Stomach (tissue), 8 donors: ENCODE measurements at regions not wholly inside any gene's neighbourhood (a gene's known extent, or its start where the extent isn't known, plus 50 kb on each side); places are given as distances from the start of the nearest gene placed in this dataset.

Source experiments
- DNase-seq, 2 donors: peaks; one replicate each; pipeline versions ENCODE4 v3.0.0 to v3.0.0-alpha.2; 2013 to 2019
- H3K27ac ChIP-seq, 5 donors: fragments of 200-600 bp in 4 of 5; sonication (generic) in 4 of 5; one replicate each; pipeline ENCODE4 v1.5.1; 2013 to 2019; ENCODE audit warnings: mild to moderate bottlenecking in 1 of 5, moderate library complexity in 1 of 5
- H3K27me3 ChIP-seq, 3 donors: fragments of 200-600 bp; sonication (generic); one replicate each; pipeline ENCODE4 v1.5.1; 2017 to 2019; ENCODE audit warnings: mixed run types in 1 of 3
- H3K36me3 ChIP-seq, 4 donors: fragments of 200-600 bp; sonication (generic); 1 replicate in 3 of 4; 2 replicates in 1 of 4; pipeline ENCODE4 v1.5.1; 2016 to 2019
- H3K4me1 ChIP-seq, 4 donors: fragments of 200-600 bp; sonication (generic); one replicate each; pipeline ENCODE4 v1.5.1; 2016 to 2019
- H3K4me3 ChIP-seq, 4 donors: fragments of 200-600 bp; sonication (generic) in 3 of 4; one replicate each; pipeline ENCODE4 v1.5.1; 2016 to 2019; ENCODE audit warnings: mild to moderate bottlenecking in 1 of 4
- H3K9me3 ChIP-seq, 4 donors: fragments of 200-600 bp; sonication (generic); one replicate each; pipeline ENCODE4 v1.5.1; 2016 to 2019
- CTCF ChIP-seq, 7 experiments: fragments of 450-650 bp in 4 of 7; fragments of 200-600 bp in 3 of 7; sonication (generic) in 3 of 7; IDR thresholded peaks; one replicate each; pipeline ENCODE4 v1.5.1; 2016 to 2019; ENCODE audit warnings: antibody characterized with exemption in 7 of 7, control low read depth in 2 of 7, mild to moderate bottlenecking in 1 of 7
- EP300 ChIP-seq: sonication (generic); formaldehyde crosslinking; IDR thresholded peaks from one replicate; pipeline ENCODE4 v1.6.1; 2017; ENCODE audit warnings: antibody characterized with exemption
- POLR2A ChIP-seq, 4 donors: fragments of 450-650 bp; IDR thresholded peaks; one replicate each; pipeline ENCODE4 v1.6.1; 2016; ENCODE audit warnings: antibody characterized with exemption in 4 of 4, control low read depth in 2 of 4, mild to moderate bottlenecking in 1 of 4, moderate library complexity in 1 of 4
- POLR2AphosphoS5 ChIP-seq, 3 donors: sonication (generic); formaldehyde crosslinking; IDR thresholded peaks; one replicate each; pipeline ENCODE4 v1.6.1; 2016; ENCODE audit warnings: antibody characterized with exemption in 3 of 3
- WGBS, 5 donors: extraction: QIAGEN DNeasy Blood & Tissue Kit in 3 of 5; methylation state at CpG; one replicate each; pipeline versions ENCODE4 v1.1.5 to v1.1.7; 2013 to 2018; 5-methylcytosine and 5-hydroxymethylcytosine counted together
- intact Hi-C: fragments of 100-400 bp; cut with DNase I; formaldehyde crosslinking; loops from one replicate; pipeline ENCODE4 v1.15.1; 2023; ENCODE audit warnings: low total_unique reads
- donor health status: healthy with polysubstance abuse.
- donor health status: Bipolar disorder and iron deficiency.
- donor health status: healthy.

- 87 to 95% (median 91%) methylated on average over 2 of the region's 2 CpGs for WGBS, 5 donors
Measured at GRCh38 chr4:62293551-62293950, 1093.4 kb downstream of the ADGRL3 start.

GRCh38 chr4:62292911-62293310 lies 1092.8 kb downstream of the ADGRL3 start:
- Histone ChIP-seq H3K27ac (no peak overlapping the region), H3K36me3 (no peaks in the 10 kb centered on the region), H3K27me3 (no peaks in the 10 kb centered on the region), H3K9me3 (peaks cover 0 to 13% (median 3%) of the 10 kb centered on the region in 4 donors), H3K4me3 (no peak overlapping the region), H3K4me1 (no peaks in the 10 kb centered on the region)
- no peak for DNase-seq
- TF ChIP-seq CTCF (IDR thresholded peaks at IDR 0.05) = no peak
- no peak for TF ChIP-seq POLR2AphosphoS5 (IDR thresholded peaks at IDR 0.05)
- no peak for TF ChIP-seq POLR2A (IDR thresholded peaks at IDR 0.05)
- no peak for TF ChIP-seq EP300
- intact Hi-C loops = no loop called here
- WGBS, 5 donors = 87 to 89% (median 88%) methylated on average over 10 to 14 of the region's 14 CpGs

More at GRCh38 chr4:62293551-62293950, 1093.4 kb downstream of the ADGRL3 start:
- TF ChIP-seq POLR2A (IDR thresholded peaks at IDR 0.05) (no peak), CTCF (IDR thresholded peaks at IDR 0.05) (no peak), POLR2AphosphoS5 (IDR thresholded peaks at IDR 0.05) (no peak), EP300 (no peak)
- Histone ChIP-seq H3K27ac (no peak overlapping the region), H3K36me3 (no peaks in the 10 kb centered on the region), H3K4me3 (no peak overlapping the region), H3K9me3 (peaks cover 0 to 13% (median 3%) of the 10 kb centered on the region in 4 donors), H3K4me1 (no peaks in the 10 kb centered on the region), H3K27me3 (no peaks in the 10 kb centered on the region)
- DNase-seq = no peak
- intact Hi-C loops = no loop called here

GRCh38 chr4:62288808-62289541 lies 1088.8 kb downstream of the ADGRL3 start:
- 48 to 62% (median 55%) methylated on average over 3 of the region's 3 CpGs for WGBS, 5 donors
- H3K36me3 ChIP-seq = no peaks in the 10 kb centered on the region

GRCh38 chr4:62285026-62285425 lies 1084.9 kb downstream of the ADGRL3 start:
- H3K27me3 ChIP-seq = no peaks in the 10 kb centered on the region
- intact Hi-C loops = no loop called here
- no peak for TF ChIP-seq POLR2A (IDR thresholded peaks at IDR 0.05)
- TF ChIP-seq EP300 = no peak
- no peak for TF ChIP-seq CTCF (IDR thresholded peaks at IDR 0.05)
- no peak for TF ChIP-seq POLR2AphosphoS5 (IDR thresholded peaks at IDR 0.05)
- H3K36me3 ChIP-seq = no peaks in the 10 kb centered on the region
- DNase-seq = peak in 1 of 2 donors; percentile 13
- no peak overlapping the region for H3K27ac ChIP-seq
- no peak overlapping the region for H3K4me3 ChIP-seq
- WGBS, 5 donors = 69 to 84% (median 80%) methylated on average over 2 of the region's 2 CpGs
- no peaks in the 10 kb centered on the region for H3K9me3 ChIP-seq
- H3K4me1 ChIP-seq = no peaks in the 10 kb centered on the region

More at GRCh38 chr4:62288808-62289541, 1088.8 kb downstream of the ADGRL3 start:
- intact Hi-C loops = no loop called here
- Histone ChIP-seq H3K4me1 (no peaks in the 10 kb centered on the region), H3K27me3 (no peaks in the 10 kb centered on the region), H3K4me3 (no peak overlapping the region), H3K27ac (no peak overlapping the region), H3K9me3 (no peaks in the 10 kb centered on the region)
- TF ChIP-seq CTCF (IDR thresholded peaks at IDR 0.05) (no peak), POLR2AphosphoS5 (IDR thresholded peaks at IDR 0.05) (no peak), EP300 (no peak), POLR2A (IDR thresholded peaks at IDR 0.05) (no peak)
- DNase-seq = peak in 1 of 2 donors; percentile 64
